GM13976 (cell line): ENCODE measurements at regions not wholly inside any gene's neighbourhood (a gene's known extent, or its start where the extent isn't known, plus 50 kb on each side); places are given as distances from the start of the nearest gene placed in this dataset.
A peak's percentile ranks its signal among the peaks of the same experiment; 100 is the strongest.

Experiments used
- DNase-seq: peaks from one replicate; pipeline ENCODE4 v3.0.0; 2012; ENCODE audit warnings: low spot score
- CTCF ChIP-seq: IDR thresholded peaks from 2 replicates; pipeline ENCODE4 v1.5.1; 2012; ENCODE audit warnings: borderline replicate concordance, mild to moderate bottlenecking; ENCODE audit not compliant: insufficient read depth; ENCODE audit errors: extremely low read depth, missing control alignments, control extremely low read depth
- in situ Hi-C: fragments of 300-500 bp; cut with MboI; formaldehyde crosslinking; loops from one replicate; pipeline ENCODE4 v1.12.0; 2022; ENCODE audit warnings: low sequenced_read_pairs, mixed read lengths, inconsistent platforms; ENCODE audit not compliant: unreplicated experiment

- no peak for TF ChIP-seq CTCF
- DNase-seq, result no peak
- in situ Hi-C loops, result no loop called here
Measured at GRCh38 chr9:94173632-94174031, 85.5 kb upstream of the ZNF169 start.

GRCh38 chr9:94174164-94174563 lies 84.9 kb upstream of the ZNF169 start:
- DNase-seq, result no peak
- in situ Hi-C loops, result no loop called here
- no peak for TF ChIP-seq CTCF

- no peak for TF ChIP-seq CTCF
- in situ Hi-C loops, result no loop called here
- DNase-seq, result no peak
Measured at GRCh38 chr9:94175669-94176068, 83.4 kb upstream of the ZNF169 start.

GRCh38 chr9:94176608-94177007 lies 82.5 kb upstream of the ZNF169 start:
- TF ChIP-seq CTCF, result no peak
- in situ Hi-C loops, result no loop called here
- DNase-seq, result no peak

GRCh38 chr9:94178927-94179326 lies 80.2 kb upstream of the ZNF169 start:
- in situ Hi-C loops, result no loop called here
- peak; percentile 62 for DNase-seq
- no peak for TF ChIP-seq CTCF

- no peak for TF ChIP-seq CTCF
- DNase-seq, result no peak
- in situ Hi-C loops, result no loop called here
Measured at GRCh38 chr9:94181408-94182181, 77.5 kb upstream of the ZNF169 start.
